PFSK-1 (cell line): ENCODE measurements at regions not wholly inside any gene's neighbourhood (a gene's known extent, or its start where the extent isn't known, plus 50 kb on each side); places are given as distances from the start of the nearest gene placed in this dataset.

Source experiments
- FOXP2 ChIP-seq: optimal IDR thresholded peaks from 2 replicates; pipeline ENCODE3; 2011; ENCODE audit warnings: borderline replicate concordance, control low read depth, inconsistent platforms; ENCODE audit not compliant: insufficient read depth; ENCODE audit errors: extremely low read length, extremely low read depth
- POLR2AphosphoS5 ChIP-seq: IDR thresholded peaks from 2 replicates; pipeline ENCODE4 v1.6.1; 2012; ENCODE audit warnings: low read depth, mild to moderate bottlenecking, control low read depth, low read length, moderate library complexity
- SIN3A ChIP-seq: IDR thresholded peaks from 2 replicates; pipeline ENCODE4 v1.6.1; 2012; ENCODE audit warnings: mild to moderate bottlenecking, low read length, moderate library complexity, borderline replicate concordance; ENCODE audit not compliant: insufficient read depth
- TAF1 ChIP-seq: IDR thresholded peaks from 2 replicates; pipeline ENCODE4 v1.6.1; 2012; ENCODE audit warnings: low read length, control low read depth, borderline replicate concordance; ENCODE audit not compliant: insufficient read depth
- TF ChIP-seq, protein P1 (sequence below), 2 experiments: IDR thresholded peaks; 2 replicates each; pipeline versions ENCODE4 v1.6.1 to v1.8.0; 2011 to 2012; ENCODE audit warnings: low read depth in 2 of 2, low read length in 2 of 2, control low read depth in 1 of 2, inconsistent platforms in 1 of 2, mild to moderate bottlenecking in 1 of 2, moderate library complexity in 1 of 2; ENCODE audit not compliant: insufficient read depth in 1 of 2

DNA sequence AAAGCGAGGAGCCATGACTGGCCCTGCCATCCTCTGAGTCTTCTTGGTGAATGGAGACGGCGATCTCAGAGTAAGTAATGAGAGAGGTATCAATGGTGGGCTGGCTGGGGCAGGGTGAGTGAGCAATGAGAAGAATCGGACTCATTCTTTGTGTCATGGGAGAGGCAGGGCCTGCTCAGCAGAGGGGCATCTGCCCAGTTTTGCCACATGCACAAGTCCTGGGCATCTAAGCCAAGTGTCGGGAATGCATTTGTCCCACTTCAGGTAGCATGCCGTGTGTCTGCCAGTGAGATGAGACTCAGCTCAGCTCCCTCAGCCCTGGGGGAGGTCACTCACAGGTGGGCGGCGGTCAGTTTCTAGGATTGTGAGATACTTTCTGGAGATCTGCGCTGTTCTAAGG is 791.0 kb upstream of the RAB6C start:
- TF ChIP-seq, protein P1, sequence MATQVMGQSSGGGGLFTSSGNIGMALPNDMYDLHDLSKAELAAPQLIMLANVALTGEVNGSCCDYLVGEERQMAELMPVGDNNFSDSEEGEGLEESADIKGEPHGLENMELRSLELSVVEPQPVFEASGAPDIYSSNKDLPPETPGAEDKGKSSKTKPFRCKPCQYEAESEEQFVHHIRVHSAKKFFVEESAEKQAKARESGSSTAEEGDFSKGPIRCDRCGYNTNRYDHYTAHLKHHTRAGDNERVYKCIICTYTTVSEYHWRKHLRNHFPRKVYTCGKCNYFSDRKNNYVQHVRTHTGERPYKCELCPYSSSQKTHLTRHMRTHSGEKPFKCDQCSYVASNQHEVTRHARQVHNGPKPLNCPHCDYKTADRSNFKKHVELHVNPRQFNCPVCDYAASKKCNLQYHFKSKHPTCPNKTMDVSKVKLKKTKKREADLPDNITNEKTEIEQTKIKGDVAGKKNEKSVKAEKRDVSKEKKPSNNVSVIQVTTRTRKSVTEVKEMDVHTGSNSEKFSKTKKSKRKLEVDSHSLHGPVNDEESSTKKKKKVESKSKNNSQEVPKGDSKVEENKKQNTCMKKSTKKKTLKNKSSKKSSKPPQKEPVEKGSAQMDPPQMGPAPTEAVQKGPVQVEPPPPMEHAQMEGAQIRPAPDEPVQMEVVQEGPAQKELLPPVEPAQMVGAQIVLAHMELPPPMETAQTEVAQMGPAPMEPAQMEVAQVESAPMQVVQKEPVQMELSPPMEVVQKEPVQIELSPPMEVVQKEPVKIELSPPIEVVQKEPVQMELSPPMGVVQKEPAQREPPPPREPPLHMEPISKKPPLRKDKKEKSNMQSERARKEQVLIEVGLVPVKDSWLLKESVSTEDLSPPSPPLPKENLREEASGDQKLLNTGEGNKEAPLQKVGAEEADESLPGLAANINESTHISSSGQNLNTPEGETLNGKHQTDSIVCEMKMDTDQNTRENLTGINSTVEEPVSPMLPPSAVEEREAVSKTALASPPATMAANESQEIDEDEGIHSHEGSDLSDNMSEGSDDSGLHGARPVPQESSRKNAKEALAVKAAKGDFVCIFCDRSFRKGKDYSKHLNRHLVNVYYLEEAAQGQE (IDR thresholded peaks at IDR 0.05; ENCODE audit: insufficient read depth in 1 of 2, low read depth in 2 of 2, low read length in 2 of 2), result no peak
- no peak for TF ChIP-seq POLR2AphosphoS5
- no peak for TF ChIP-seq TAF1
- TF ChIP-seq SIN3A, result no peak
- no peak for TF ChIP-seq FOXP2
